ELF-1 (cell line): ENCODE measurements at regions not wholly inside any gene's neighbourhood (a gene's known extent, or its start where the extent isn't known, plus 50 kb on each side); places are given as distances from the start of the nearest gene placed in this dataset.
"Not testable (repeated sequence)": the region's sequence is repeated elsewhere in the genome, so short reads cannot be mapped to it uniquely, and the experiment has no call there.

Experiments used
- DNase-seq: peaks from one replicate; pipeline ENCODE4 v3.0.0-alpha.2; 2016; ENCODE audit warnings: low read depth, low spot score

DNA sequence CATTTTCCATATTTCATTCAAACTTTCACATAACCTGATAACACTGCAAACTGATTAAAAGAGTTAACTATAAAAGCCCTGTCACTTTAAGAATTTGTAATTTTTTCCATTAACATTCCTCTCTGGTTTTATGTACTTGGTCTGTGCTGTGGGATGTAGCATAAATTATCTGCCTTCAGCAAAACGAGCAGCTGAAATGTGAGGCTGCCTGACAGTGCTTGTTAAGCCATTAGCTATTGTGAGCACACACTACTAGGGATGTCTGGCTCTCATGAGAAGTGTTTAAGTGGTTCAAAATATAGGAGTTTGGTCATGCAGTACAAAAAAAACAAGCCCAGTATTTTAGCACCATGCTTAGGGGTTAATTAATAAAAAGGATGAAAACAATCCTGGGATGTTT, 63.0 kb downstream of the HOXA1 start:
- no peak for DNase-seq

GRCh38 chr7:27031289-27032172, 64.3 kb downstream of the HOXA1 start:
- no peak for DNase-seq

DNA sequence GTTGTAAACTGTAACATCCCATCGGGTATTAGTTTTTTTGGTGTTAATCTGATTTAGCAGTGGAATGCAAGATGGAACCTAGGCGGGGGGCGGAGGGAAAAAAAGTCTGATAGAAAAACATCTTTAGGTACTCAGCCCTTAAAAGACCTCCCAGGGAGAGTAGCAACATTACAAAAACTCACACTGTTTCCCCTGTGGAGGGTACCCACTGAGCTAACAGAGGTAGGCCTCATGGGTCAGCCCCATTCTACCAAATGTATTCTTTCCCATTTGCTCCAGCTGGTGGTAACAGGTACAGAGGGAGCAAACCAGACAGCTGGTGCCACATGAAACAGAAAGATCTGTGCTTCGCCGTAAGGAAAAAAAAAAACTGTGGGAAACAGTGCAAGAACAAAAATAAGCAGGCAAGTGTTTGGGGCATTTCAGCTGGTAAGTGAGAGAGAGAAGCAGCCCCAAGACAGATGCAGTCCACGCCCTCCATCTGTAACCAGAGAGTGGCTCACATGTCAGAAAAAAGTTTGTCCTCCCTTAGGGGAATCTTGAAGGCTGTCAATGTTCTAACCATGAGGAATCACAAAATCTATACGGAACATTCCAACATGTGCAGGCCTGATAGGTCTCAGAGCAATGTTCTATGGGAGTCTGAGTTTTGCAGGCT, 65.3 kb downstream of the HOXA1 start:
- DNase-seq, result peak; percentile 42

DNA sequence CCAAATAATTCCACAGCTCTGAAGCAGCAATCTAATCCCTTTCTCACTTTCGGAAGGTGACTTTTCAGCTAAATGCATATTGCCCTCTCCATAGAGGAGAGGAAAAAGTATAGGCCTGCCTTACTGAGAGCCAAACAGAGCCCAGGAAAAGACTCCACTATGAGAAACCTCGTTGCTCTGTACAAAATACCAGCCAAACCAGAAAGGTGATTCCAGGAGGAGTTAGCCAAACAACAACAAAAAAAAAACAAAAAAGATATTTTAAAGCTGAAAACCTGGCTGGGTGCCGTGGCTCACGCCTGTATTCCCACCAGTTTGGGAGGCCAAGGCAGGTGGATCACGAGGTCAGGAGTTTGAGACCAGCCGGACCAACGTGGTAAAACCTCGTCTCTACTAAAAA, 70.5 kb downstream of the HOXA1 start:
- no peak for DNase-seq

DNA sequence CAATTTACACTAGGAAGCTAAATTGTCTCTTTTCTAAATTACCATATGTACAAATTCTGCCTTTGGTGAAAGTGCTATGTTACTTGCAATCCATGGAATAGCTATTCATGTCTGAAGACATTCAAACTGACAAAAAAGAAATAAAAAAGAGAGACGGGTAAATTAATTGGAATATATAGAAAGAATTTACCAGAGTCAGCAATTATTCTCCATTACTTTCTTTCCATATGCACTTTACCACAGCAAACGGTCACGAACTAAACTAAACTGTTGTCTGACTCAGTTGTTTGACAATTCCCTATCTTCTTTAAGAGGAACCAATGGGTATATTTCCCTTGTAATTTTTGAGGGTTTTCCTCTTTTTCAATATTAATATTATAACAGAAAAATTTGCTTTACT, 85.7 kb downstream of the HOXA1 start:
- DNase-seq, result no peak

- no peak for DNase-seq
These were observed 95.3 kb downstream of the HOXA1 start for GRCh38 chr7:27000496-27000895.

- not testable (repeated sequence) for DNase-seq
These were observed 97.5 kb downstream of the HOXA1 start for GRCh38 chr7:26998284-26998683.

- no peak for DNase-seq
These were observed 100.1 kb downstream of the HOXA1 start for GRCh38 chr7:26995666-26996065.

DNA sequence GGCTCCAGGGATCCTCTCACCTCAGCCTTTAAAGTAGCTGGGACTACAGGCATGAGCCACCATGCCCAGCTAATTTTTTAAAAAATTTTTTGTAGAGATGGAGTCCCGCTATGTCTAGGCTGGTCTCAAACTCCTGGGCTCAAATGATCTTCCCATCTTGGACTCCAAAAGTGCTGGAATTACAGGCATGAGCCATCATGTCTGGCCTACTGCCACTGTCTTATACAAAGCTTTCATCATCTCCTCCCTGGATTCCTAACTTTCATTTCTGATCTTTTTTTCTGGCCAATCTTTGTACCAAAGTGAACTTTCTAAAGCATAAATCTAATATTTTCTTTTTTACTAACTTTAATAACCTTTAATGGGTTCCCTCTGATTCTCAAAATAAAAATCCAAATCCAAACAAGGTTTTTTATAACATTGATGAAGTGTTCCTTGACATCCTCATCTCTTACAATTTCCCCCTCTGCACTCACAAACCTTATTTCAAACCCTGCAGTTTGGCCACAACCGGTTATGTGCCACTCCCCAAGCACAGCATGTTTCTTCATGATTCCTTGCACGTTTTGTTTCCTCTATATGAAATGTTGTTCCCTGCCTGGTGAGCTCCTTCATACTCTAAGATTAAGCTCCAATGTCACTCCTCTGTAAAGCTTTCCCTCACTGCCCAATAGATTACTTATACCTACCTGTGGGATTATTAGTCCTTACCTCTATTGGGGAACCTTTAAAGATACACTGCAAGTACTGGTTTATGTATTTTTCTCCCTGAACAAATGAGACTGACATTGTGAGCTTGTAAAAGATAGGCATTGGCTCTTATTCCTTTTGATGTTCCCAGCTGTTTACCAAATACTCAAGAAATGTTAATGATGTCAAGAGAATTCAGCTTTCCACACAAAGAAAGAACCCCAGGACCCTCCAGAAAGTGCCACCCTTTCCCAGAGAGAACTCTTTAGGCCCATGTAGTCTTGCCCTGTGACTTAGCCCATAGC, 101.7 kb downstream of the HOXA1 start:
- DNase-seq, result no peak

GRCh38 chr7:26992670-26993069, 103.1 kb downstream of the HOXA1 start:
- no peak for DNase-seq

- DNase-seq, result no peak
These were observed 104.0 kb downstream of the HOXA1 start for GRCh38 chr7:26991796-26992195.

- no peak for DNase-seq
These were observed 105.7 kb downstream of the HOXA1 start for GRCh38 chr7:26989897-26990670.

DNA sequence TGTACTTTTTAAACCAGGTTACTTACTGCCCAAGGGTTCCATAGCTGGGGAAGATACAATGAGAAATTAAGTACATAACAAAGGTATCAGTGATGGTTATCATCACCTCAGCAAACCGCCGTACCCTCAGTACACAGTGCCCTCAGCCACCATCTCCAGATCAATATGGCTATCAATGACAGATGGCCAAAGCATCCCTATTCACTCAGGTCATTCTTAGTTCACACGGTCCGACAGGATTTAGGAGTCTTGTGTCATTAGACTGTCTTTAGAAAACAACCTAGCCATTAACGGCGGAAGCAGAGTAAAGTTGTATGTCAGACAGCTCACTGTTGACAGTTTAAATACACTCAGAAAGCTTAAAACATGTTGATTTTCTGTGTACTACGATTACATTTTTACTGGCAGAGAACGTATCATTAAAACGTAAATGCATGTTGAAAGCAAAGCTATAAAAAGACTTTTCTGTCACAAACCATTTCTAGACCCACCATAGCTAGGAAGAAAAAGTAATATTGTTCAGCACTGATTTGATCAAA, 106.9 kb downstream of the HOXA1 start:
- no peak for DNase-seq

DNA sequence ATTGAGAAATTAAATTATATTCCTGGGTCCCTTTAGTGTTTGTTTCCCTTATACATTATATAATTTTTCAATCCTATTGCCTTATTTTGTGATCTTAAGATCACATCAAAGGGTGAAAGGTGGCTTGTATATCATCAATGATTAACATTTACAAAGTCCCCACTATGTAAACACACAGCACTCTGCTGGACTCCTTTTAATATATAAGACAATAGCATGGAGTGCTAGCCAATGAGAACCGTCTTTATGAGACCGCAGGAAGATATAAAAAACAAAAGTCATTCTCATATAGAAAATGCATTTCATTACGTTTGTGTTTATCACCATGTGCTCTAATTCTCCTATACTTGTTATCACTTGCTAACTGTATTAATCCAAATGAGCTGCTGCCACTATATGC, 108.5 kb downstream of the HOXA1 start:
- no peak for DNase-seq

GRCh38 chr7:26978146-26978545, 113.8 kb upstream of the SKAP2 start:
- DNase-seq, result no peak

DNA sequence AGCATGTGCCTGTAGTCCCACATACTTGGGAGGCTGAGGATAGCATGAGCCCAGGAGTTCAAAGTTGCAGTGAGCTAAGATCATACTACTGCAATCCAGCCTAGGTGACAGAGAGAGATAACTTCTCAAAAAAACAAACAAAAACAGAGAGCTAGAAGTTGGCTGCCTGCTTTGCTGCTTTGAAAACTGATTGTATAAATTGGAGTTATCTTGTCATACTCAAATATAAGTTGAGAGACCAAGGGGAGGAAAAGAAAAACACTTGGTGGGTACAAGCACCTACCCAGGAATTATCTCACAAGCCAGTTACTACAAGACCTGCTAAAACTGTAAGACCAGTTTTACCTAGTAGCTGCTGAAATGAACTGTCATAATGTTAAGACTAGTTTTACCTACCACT, 112.5 kb upstream of the SKAP2 start:
- no peak for DNase-seq

DNA sequence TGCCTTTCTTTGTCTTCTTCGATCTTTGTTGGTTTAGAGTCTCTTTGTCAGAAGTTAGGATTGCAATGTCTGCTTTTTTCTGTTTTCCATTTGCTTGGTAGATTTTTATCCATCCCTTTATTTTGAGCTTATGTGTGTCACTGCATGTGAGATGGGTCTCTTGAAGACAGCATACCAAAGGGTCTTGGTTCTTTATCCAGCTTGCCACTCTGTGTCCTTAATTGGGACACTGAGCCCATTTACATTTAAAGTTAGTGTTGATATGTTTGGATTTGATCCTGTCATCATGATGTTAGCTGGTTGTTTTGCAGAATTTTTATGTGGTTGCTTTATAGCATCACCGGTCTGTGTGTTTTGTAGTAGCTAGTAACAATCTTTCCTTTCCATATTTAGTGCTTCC, 107.5 kb upstream of the SKAP2 start:
- DNase-seq, result not testable (repeated sequence)

GRCh38 chr7:26965724-26966123, 101.3 kb upstream of the SKAP2 start:
- no peak for DNase-seq

DNA sequence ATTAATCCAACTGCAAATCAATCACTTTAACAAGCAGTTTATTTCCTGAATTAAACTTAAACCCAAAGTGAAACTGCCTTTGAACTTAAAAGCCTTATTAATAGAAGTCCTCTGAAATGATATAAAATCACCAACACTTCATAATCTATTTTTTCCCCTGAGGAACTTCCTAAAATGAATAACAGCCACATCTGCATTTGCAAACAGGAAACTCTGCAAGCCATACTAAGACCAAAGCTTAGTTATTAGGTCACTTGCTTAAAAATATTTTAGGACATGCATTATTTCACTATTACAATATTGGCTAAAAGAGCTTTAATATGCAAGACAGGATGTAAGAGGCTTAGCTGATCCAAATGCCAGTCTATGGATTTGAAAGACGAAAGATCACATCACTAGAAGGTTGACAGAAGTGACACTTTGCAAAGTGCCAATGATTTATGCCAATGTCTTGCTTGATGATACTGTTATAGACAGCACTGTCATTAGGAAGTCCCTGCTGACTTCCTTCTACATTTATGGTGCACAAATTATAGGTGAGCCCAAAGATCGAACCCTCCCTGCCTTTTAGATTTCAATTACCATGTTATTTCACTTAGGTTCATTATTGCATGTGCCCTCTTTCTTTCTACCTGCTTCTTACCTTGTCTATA, 99.9 kb upstream of the SKAP2 start:
- DNase-seq, result no peak

GRCh38 chr7:26959290-26959689, 94.9 kb upstream of the SKAP2 start:
- DNase-seq, result no peak
